Glutamatergic neuron (in vitro differentiated cells): ENCODE measurements at regions not wholly inside any gene's neighbourhood (a gene's known extent, or its start where the extent isn't known, plus 50 kb on each side); places are given as distances from the start of the nearest gene placed in this dataset.

Experiments
- DNase-seq: peaks from one replicate; pipeline ENCODE4 v3.0.0; 2022
- H3K27ac Mint-ChIP-seq: one replicate; pipeline ENCODE4 v1.8.0; 2020; ENCODE audit warnings: mild to moderate bottlenecking, mixed read lengths, inconsistent platforms; ENCODE audit not compliant: unreplicated experiment
- H3K27me3 Mint-ChIP-seq: one replicate; pipeline ENCODE4 v1.8.0; 2020; ENCODE audit warnings: mild to moderate bottlenecking, moderate library complexity, mixed read lengths, inconsistent platforms; ENCODE audit not compliant: unreplicated experiment
- H3K36me3 Mint-ChIP-seq: one replicate; pipeline ENCODE4 v1.8.0; 2020; ENCODE audit warnings: mild to moderate bottlenecking, mixed read lengths, inconsistent platforms; ENCODE audit not compliant: unreplicated experiment
- H3K4me1 Mint-ChIP-seq: one replicate; pipeline ENCODE4 v1.8.0; 2020; ENCODE audit warnings: mild to moderate bottlenecking, low read depth, mixed read lengths, inconsistent platforms; ENCODE audit not compliant: unreplicated experiment
- H3K4me3 Mint-ChIP-seq: one replicate; pipeline ENCODE4 v1.8.0; 2020; ENCODE audit warnings: mild to moderate bottlenecking, mixed read lengths, inconsistent platforms; ENCODE audit not compliant: unreplicated experiment
- H3K9me3 Mint-ChIP-seq: one replicate; pipeline ENCODE4 v1.8.0; 2020; ENCODE audit warnings: mild to moderate bottlenecking, moderate library complexity, mixed read lengths, inconsistent platforms; ENCODE audit not compliant: unreplicated experiment
- TF ChIP-seq, protein P1 (sequence below): fragments of 200-600 bp; sonication (generic); IDR thresholded peaks from one replicate; pipeline ENCODE4 v1.5.0; 2021; ENCODE audit not compliant: partially characterized antibody, unreplicated experiment

- Mint-ChIP-seq H3K36me3 (no peaks in the 10 kb centered on the region), H3K27ac (no peak overlapping the region), H3K4me1 (no peaks in the 10 kb centered on the region), H3K4me3 (no peak overlapping the region), H3K27me3 (no peaks in the 10 kb centered on the region), H3K9me3 (no peaks in the 10 kb centered on the region)
- TF ChIP-seq, protein P1, sequence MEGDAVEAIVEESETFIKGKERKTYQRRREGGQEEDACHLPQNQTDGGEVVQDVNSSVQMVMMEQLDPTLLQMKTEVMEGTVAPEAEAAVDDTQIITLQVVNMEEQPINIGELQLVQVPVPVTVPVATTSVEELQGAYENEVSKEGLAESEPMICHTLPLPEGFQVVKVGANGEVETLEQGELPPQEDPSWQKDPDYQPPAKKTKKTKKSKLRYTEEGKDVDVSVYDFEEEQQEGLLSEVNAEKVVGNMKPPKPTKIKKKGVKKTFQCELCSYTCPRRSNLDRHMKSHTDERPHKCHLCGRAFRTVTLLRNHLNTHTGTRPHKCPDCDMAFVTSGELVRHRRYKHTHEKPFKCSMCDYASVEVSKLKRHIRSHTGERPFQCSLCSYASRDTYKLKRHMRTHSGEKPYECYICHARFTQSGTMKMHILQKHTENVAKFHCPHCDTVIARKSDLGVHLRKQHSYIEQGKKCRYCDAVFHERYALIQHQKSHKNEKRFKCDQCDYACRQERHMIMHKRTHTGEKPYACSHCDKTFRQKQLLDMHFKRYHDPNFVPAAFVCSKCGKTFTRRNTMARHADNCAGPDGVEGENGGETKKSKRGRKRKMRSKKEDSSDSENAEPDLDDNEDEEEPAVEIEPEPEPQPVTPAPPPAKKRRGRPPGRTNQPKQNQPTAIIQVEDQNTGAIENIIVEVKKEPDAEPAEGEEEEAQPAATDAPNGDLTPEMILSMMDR = no peak
- no peak for DNase-seq
These were observed 673.1 kb upstream of the VRK2 start for GRCh38 chr2:57373530-57373929.

GRCh38 chr2:57376985-57377384, 669.6 kb upstream of the VRK2 start:
- DNase-seq = no peak
- TF ChIP-seq, protein P1 = no peak
- H3K36me3 Mint-ChIP-seq = no peaks in the 10 kb centered on the region
- H3K27ac Mint-ChIP-seq = no peak overlapping the region
- no peaks in the 10 kb centered on the region for H3K4me1 Mint-ChIP-seq
- H3K27me3 Mint-ChIP-seq = no peaks in the 10 kb centered on the region
- H3K9me3 Mint-ChIP-seq = no peaks in the 10 kb centered on the region
- no peak overlapping the region for H3K4me3 Mint-ChIP-seq

GRCh38 chr2:57386305-57386704, 660.3 kb upstream of the VRK2 start:
- H3K4me3 Mint-ChIP-seq = no peak overlapping the region
- no peak for DNase-seq
- no peaks in the 10 kb centered on the region for H3K27me3 Mint-ChIP-seq
- peaks cover 6% of the 10 kb centered on the region for H3K36me3 Mint-ChIP-seq
- TF ChIP-seq, protein P1 = no peak
- no peaks in the 10 kb centered on the region for H3K4me1 Mint-ChIP-seq
- H3K27ac Mint-ChIP-seq = no peak overlapping the region
- H3K9me3 Mint-ChIP-seq = peaks cover 2% of the 10 kb centered on the region

- no peak overlapping the region for H3K27ac Mint-ChIP-seq
- no peaks in the 10 kb centered on the region for H3K9me3 Mint-ChIP-seq
- TF ChIP-seq, protein P1 = no peak
- peaks cover 7% of the 10 kb centered on the region for H3K36me3 Mint-ChIP-seq
- peaks cover 2% of the 10 kb centered on the region for H3K4me1 Mint-ChIP-seq
- peaks cover 2% of the 10 kb centered on the region for H3K27me3 Mint-ChIP-seq
- no peak overlapping the region for H3K4me3 Mint-ChIP-seq
- no peak for DNase-seq
These were observed 650.1 kb upstream of the VRK2 start for GRCh38 chr2:57396355-57397098.

- Mint-ChIP-seq H3K9me3 (no peaks in the 10 kb centered on the region), H3K27me3 (peaks cover 2% of the 10 kb centered on the region), H3K36me3 (peaks cover 7% of the 10 kb centered on the region), H3K27ac (no peak overlapping the region), H3K4me1 (peaks cover 7% of the 10 kb centered on the region), H3K4me3 (no peak overlapping the region)
- TF ChIP-seq, protein P1 = no peak
- DNase-seq = no peak
These were observed 648.9 kb upstream of the VRK2 start for GRCh38 chr2:57397550-57398360.
